BLaER1 treated with 17β-estradiol and CSF1 and Interleukin-3, amounts not matched to agents 10 nM and 100 nM (cell line): ENCODE measurements at regions not wholly inside any gene's neighbourhood (a gene's known extent, or its start where the extent isn't known, plus 50 kb on each side); places are given as distances from the start of the nearest gene placed in this dataset.

ENCODE experiments used
- H3K27ac ChIP-seq, 11 experiments: shearing (Covaris generic); formaldehyde crosslinking; 2 replicates each; pipeline ENCODE4 v1.8.1; 2022
- H3K27me3 ChIP-seq, 11 experiments: shearing (Covaris generic); formaldehyde crosslinking; 2 replicates each; pipeline ENCODE4 v1.8.1; 2022
- H3K36me3 ChIP-seq, 11 experiments: shearing (Covaris generic); formaldehyde crosslinking; 2 replicates each; pipeline ENCODE4 v1.8.1; 2022
- H3K4me1 ChIP-seq, 10 experiments: shearing (Covaris generic); formaldehyde crosslinking; 2 replicates each; pipeline ENCODE4 v1.8.1; 2022
- H3K4me2 ChIP-seq, 11 experiments: shearing (Covaris generic); formaldehyde crosslinking; 2 replicates each; pipeline ENCODE4 v1.8.1; 2022
- H3K4me3 ChIP-seq, 10 experiments: shearing (Covaris generic); formaldehyde crosslinking; 2 replicates each; pipeline ENCODE4 v1.8.1; 2022
- H3K9ac ChIP-seq, 11 experiments: shearing (Covaris generic); formaldehyde crosslinking; 2 replicates each; pipeline ENCODE4 v1.8.1; 2022
- H3K9me3 ChIP-seq, 11 experiments: shearing (Covaris generic); formaldehyde crosslinking; replicated peaks in 1 of 11; 2 replicates each; pipeline ENCODE4 v1.8.1; 2022
- H4K20me1 ChIP-seq, 11 experiments: shearing (Covaris generic); formaldehyde crosslinking; 2 replicates each; pipeline ENCODE4 v1.8.1; 2022
- Cebpa-rat ChIP-seq, 11 experiments: shearing (Covaris generic); IDR thresholded peaks; 2 replicates each; pipeline ENCODE4 v1.8.1; 2022

DNA sequence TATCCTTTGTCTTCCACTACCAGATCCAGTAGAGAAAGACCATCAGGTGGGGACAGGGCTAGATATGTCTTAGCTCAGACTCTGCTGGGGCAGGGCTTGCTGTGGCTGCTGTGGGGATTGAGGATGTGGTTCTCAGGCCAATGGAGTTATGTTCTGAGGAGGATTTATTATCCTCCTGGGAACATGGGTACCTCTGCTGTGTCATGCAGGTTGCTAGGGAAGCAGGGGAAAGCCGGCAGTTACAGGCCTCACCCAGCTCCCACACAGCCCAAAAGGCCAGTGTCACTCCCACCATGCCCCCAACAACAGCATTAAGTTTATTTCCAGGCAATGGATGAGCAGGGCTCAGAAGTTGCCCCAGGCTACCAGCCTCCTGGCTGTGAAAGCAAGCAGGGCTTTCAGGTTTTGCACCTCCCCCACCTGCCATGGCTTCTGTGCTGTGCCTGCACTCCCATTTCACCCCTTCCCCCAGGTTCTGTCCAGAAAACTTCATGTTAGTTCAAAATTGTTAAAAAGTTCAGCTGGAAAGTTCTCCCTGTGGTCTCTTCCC lies 879.9 kb downstream of the ARAP2 start:
- Histone ChIP-seq H3K9me3 (0 out of 22 replicates have a peak, but pooled peaks cover 0 to 3% (median 0%) of the 10 kb centered on the region in 11 experiments), H3K4me2 (no peak overlapping the region), H4K20me1 (no peaks in the 10 kb centered on the region), H3K27me3 (no peaks in the 10 kb centered on the region), H3K4me3 (no peak overlapping the region), H3K9ac (no peak overlapping the region), H3K36me3 (no peaks in the 10 kb centered on the region), H3K4me1 (peaks cover 0 to 5% (median 0%) of the 10 kb centered on the region in 10 experiments; a peak in 1 of 20 replicates), H3K27ac (no peak overlapping the region)
- TF ChIP-seq Cebpa-rat (IDR thresholded peaks at IDR 0.05), result no peak

DNA sequence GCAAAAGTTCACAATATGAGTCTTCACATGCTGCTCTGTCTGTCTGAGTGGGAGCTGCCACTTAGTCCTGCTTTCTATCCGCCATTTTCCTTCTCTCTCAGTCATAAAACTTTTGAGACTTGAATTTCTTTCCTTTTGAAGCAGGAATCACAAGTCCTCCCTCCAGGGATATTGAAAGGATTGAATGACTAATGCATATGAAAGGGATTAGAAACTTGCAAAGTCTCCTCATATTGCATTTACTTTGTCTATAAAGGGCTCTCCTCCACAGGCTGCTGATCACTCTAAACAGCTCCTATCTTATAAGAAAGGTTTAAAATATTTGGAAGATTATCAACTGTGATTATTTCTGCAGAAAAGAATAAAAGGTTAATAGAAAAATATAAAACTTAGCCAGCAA lies 879.1 kb downstream of the ARAP2 start:
- no peak overlapping the region for H3K4me3 ChIP-seq
- H3K4me1 ChIP-seq, result peaks cover 0 to 5% (median 0%) of the 10 kb centered on the region in 10 experiments; a peak in 1 of 20 replicates
- H3K27ac ChIP-seq, result no peak overlapping the region
- no peak overlapping the region for H3K4me2 ChIP-seq
- no peaks in the 10 kb centered on the region for H3K36me3 ChIP-seq
- no peaks in the 10 kb centered on the region for H4K20me1 ChIP-seq
- no peaks in the 10 kb centered on the region for H3K27me3 ChIP-seq
- H3K9me3 ChIP-seq, result 0 out of 22 replicates have a peak, but pooled peaks cover 0 to 3% (median 0%) of the 10 kb centered on the region in 11 experiments
- TF ChIP-seq Cebpa-rat (IDR thresholded peaks at IDR 0.05), result no peak
- no peak overlapping the region for H3K9ac ChIP-seq

DNA sequence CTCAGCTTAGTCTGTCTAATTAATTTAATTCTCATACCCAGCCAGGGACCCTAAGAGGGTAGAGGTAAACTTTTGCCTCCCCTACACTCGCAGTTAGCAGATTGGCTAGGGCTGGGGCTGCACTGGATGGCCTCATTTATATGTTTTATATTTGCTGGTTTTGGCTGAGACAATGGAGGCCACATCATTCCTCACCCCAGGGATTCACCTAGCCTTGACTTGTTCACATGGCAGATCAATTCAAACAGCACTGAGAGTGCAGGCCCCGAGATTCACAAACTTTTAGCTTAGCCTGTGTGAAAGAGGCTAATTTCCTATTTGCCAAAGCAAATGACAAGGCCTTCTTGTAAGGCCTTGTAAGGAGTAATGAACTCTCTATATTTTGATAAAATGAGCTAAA lies 844.4 kb downstream of the ARAP2 start:
- Histone ChIP-seq H3K27ac (no peak overlapping the region), H3K4me1 (no peaks in the 10 kb centered on the region), H3K27me3 (no peaks in the 10 kb centered on the region), H4K20me1 (no peaks in the 10 kb centered on the region), H3K9ac (no peak overlapping the region), H3K4me2 (no peak overlapping the region), H3K4me3 (no peak overlapping the region), H3K9me3 (0 out of 22 replicates have a peak, but pooled peaks cover 0 to 1% (median 0%) of the 10 kb centered on the region in 11 experiments), H3K36me3 (no peaks in the 10 kb centered on the region)
- no peak for TF ChIP-seq Cebpa-rat (IDR thresholded peaks at IDR 0.05)

DNA sequence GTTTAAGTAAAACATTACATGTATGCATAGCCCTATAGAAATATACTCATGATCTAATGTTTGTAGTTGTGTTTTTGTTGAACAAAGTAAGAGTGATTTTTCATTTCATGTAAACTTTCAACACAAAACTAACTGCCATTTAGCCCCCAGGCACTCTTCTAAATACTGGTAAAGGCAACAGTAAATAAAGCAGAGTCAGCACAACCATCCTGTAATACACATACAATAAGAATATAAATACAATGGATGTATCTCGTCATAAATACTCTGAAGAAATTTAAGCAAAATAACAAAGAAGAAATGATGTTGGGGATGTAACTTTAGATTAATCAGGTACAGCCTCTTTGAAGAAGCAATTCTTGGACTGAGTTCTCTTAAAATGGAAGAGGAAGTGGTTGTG lies 821.2 kb downstream of the ARAP2 start:
- H3K4me3 ChIP-seq, result no peak overlapping the region
- H3K9ac ChIP-seq, result no peak overlapping the region
- H3K4me2 ChIP-seq, result no peak overlapping the region
- no peaks in the 10 kb centered on the region for H3K36me3 ChIP-seq
- H3K4me1 ChIP-seq, result no peaks in the 10 kb centered on the region
- H4K20me1 ChIP-seq, result no peaks in the 10 kb centered on the region
- no peak for TF ChIP-seq Cebpa-rat (IDR thresholded peaks at IDR 0.05)
- H3K27me3 ChIP-seq, result no peaks in the 10 kb centered on the region
- no peaks in the 10 kb centered on the region for H3K9me3 ChIP-seq
- H3K27ac ChIP-seq, result no peak overlapping the region

DNA sequence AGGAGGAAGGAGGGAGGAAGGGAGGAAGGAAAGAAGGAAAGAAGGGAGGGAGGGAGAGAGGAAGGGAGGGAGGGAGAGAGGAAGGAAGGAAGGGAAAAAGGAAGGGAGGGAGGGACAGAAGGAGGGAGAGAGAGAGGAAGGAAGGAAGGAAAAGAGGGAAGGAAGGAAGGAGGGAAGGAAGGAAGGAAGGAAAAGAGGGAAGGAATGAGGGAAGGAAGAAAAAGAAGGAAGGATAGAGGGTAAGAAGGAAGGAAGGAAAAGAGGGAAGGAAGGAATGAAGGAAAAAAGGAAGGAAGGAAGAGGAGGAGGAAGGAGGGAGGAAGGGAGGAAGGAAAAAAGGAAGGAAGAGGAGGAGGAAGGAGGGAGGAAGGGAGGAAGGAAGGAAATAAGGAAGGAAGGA lies 796.8 kb downstream of the ARAP2 start:
- no peaks in the 10 kb centered on the region for H3K4me1 ChIP-seq
- peaks cover 10 to 21% (median 17%) of the 10 kb centered on the region in 11 experiments for H3K9me3 ChIP-seq
- no peak overlapping the region for H3K9ac ChIP-seq
- H3K4me2 ChIP-seq, result no peak overlapping the region
- H3K27ac ChIP-seq, result no peak overlapping the region
- no peak overlapping the region for H3K4me3 ChIP-seq
- H3K27me3 ChIP-seq, result no peaks in the 10 kb centered on the region
- TF ChIP-seq Cebpa-rat (IDR thresholded peaks at IDR 0.05), result no peak
- no peaks in the 10 kb centered on the region for H4K20me1 ChIP-seq
- no peaks in the 10 kb centered on the region for H3K36me3 ChIP-seq

DNA sequence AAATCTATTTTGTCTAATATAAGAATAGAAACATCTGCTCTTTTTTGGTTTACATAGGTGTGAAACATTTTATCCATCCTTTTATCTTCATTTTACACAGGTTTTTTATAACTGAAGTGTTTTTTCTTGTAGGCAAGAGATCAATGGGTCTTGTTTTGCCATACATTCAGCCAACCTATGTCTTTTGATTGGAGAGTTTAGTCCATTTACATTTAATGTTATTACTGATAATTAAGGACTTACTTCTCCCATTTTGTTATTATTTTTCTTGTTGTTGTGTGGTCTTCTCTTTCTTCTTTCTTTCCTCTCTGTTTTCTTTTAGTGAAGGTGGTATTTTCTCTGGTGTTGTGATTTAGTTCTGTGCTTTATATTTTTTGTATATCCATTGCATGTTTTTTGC lies 785.3 kb downstream of the ARAP2 start:
- H3K36me3 ChIP-seq, result no peaks in the 10 kb centered on the region
- no peak overlapping the region for H3K9ac ChIP-seq
- H4K20me1 ChIP-seq, result no peaks in the 10 kb centered on the region
- H3K4me1 ChIP-seq, result no peaks in the 10 kb centered on the region
- H3K4me2 ChIP-seq, result no peak overlapping the region
- H3K4me3 ChIP-seq, result no peak overlapping the region
- H3K27ac ChIP-seq, result no peak overlapping the region
- peaks cover 0 to 12% (median 5%) of the 10 kb centered on the region in 11 experiments; a peak in 9 of 22 replicates for H3K9me3 ChIP-seq
- no peak for TF ChIP-seq Cebpa-rat (IDR thresholded peaks at IDR 0.05)
- no peaks in the 10 kb centered on the region for H3K27me3 ChIP-seq

DNA sequence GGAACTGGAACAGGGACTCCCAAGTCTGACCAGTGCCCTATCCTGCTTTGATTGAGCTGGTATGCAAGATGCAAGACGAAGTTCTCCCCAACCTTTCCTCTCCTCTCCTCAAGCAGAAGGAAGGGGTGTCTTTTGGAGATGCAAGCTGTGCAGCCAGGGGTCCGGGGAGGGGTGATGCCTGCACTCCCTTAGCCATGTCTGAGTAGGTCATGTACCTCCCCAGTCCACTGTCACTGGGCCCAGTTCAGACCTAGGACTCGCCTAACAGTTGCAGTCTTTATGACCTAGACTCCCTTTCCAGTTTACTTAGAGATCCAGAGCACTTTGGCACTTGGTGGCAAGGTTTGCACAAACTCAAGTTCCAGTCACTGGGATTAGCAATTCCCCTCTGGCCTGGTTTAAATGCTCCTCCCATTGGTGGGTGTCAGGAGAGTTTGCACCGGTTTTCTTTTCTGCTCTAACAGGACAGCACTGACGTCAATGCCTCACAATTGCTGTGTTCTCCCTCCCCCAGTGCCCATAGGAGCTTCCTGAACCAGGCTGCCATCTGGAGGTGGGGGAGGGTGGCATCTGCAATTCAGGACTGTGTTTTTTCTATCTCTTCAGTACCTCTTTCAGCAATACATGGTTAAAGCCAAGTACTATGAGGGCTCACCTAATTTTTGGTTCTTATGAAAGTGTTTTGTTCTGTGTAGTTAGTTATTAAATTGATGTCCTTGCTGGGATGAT lies 782.2 kb downstream of the ARAP2 start:
- Histone ChIP-seq H3K4me2 (no peak overlapping the region), H3K27ac (no peak overlapping the region), H4K20me1 (no peaks in the 10 kb centered on the region), H3K36me3 (no peaks in the 10 kb centered on the region), H3K9me3 (peaks cover 0 to 12% (median 5%) of the 10 kb centered on the region in 11 experiments; a peak in 9 of 22 replicates), H3K4me1 (no peaks in the 10 kb centered on the region), H3K4me3 (no peak overlapping the region), H3K9ac (no peak overlapping the region), H3K27me3 (no peaks in the 10 kb centered on the region)
- TF ChIP-seq Cebpa-rat (IDR thresholded peaks at IDR 0.05), result no peak

DNA sequence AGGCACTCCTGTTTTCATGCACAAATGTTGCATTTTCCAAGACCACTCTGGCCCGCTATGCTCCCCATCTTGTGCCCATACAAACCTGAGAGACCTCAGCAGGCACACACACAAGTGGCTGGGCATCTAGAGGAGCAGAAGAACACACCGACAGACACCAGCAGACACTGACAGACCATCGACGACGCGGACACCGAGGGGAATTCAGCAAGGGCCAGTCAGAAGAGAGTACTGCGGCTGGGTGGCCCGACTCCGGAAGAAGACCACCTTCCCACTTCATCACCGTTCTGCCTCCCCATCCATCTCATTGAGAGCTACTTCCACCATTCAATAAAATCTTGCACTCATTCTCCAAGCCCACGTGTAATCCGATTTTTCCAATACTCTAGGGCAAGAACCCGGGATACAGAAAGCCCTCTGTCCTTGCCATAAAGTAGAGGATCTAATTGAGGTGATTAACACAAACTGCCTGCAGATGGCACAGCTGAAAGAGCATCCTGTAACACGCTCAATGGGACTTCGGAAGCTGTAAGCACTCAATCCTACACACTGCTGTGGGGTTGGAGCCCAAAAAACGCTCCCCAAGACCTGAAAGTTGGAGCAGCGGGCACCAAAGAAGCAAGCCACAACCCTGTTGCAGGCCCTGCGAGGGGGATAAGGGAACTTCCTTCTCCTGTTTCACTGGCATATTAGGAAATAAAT lies 780.9 kb downstream of the ARAP2 start:
- Histone ChIP-seq H3K4me1 (no peaks in the 10 kb centered on the region), H3K27me3 (no peaks in the 10 kb centered on the region)

DNA sequence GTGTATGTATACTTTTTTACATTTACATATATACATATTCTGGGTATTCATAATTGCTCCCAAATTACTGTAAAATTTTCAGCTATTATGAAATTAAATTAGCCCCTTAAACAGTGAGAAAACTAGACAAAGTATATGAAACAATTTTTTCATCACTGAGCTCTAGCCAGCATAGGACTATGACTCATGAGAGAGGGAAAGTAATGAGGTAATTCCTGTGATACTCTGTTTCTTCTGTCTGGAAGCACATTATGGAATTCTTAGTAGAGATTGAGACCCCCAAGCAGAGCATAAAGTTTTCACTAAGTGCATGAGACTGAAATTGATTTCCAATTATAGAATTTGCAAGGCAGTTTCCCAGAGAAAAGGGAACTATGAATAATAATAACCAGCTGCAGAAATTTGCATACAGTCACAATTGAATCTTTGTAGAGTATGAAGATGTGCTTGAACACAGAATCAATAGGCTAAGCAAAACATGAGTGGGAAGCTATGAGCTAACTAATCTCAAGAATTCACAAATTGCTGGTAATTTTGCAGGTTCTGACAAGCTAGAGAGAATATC lies 779.3 kb downstream of the ARAP2 start:
- no peaks in the 10 kb centered on the region for H3K36me3 ChIP-seq
- H3K9ac ChIP-seq, result no peak overlapping the region
- no peak overlapping the region for H3K4me3 ChIP-seq
- H3K27ac ChIP-seq, result no peak overlapping the region
- no peaks in the 10 kb centered on the region for H3K9me3 ChIP-seq
- no peaks in the 10 kb centered on the region for H4K20me1 ChIP-seq
- H3K27me3 ChIP-seq, result no peaks in the 10 kb centered on the region
- no peaks in the 10 kb centered on the region for H3K4me1 ChIP-seq
- H3K4me2 ChIP-seq, result no peak overlapping the region
- no peak for TF ChIP-seq Cebpa-rat (IDR thresholded peaks at IDR 0.05)

More for the DNA sequence above, 780.9 kb downstream of the ARAP2 start:
- Histone ChIP-seq H3K27ac (no peak overlapping the region), H3K4me2 (no peak overlapping the region), H4K20me1 (no peaks in the 10 kb centered on the region), H3K4me3 (no peak overlapping the region), H3K9ac (no peak overlapping the region), H3K36me3 (no peaks in the 10 kb centered on the region), H3K9me3 (peaks cover 0 to 12% (median 5%) of the 10 kb centered on the region in 11 experiments; a peak in 9 of 22 replicates)
- TF ChIP-seq Cebpa-rat (IDR thresholded peaks at IDR 0.05), result no peak
